IMR-90 (cell line): ENCODE measurements at regions not wholly inside any gene's neighbourhood (a gene's known extent, or its start where the extent isn't known, plus 50 kb on each side); places are given as distances from the start of the nearest gene placed in this dataset.

Experiments
- ATAC-seq: fragments of 200-7000 bp; cut with Tn5 transposase; 2 replicates; pipeline ENCODE4 v1.9.1; 2020; ENCODE audit warnings: low read depth, mild to moderate bottlenecking, moderate library complexity
- BruUV-seq: library from RNA; stranded (reverse); fragments of 400-500 nt; replicated peaks from 2 replicates; lab custom pipeline; 2021; lab: Mats Ljungman, UMichigan
- CTCF ChIA-PET: fragments of 300-600 bp; formaldehyde crosslinking; extraction: SDS; loops from one replicate; lab custom pipeline; 2021; ENCODE audit warnings: antibody characterized with exemption; lab: Yijun Ruan, JAX
- POLR2A ChIA-PET: fragments of 300-600 bp; sonication (Branson Sonifier 250); formaldehyde crosslinking; loops from one replicate; lab custom pipeline; 2022; ENCODE audit warnings: antibody characterized with exemption; ENCODE audit not compliant: unreplicated experiment; lab: Charles Lee
- DNase-seq: peaks from one replicate; pipeline ENCODE4 v3.0.0; 2013
- H2AFZ ChIP-seq: replicated peaks from 2 replicates; pipeline ENCODE3; 2013; ENCODE audit warnings: low read length, mild to moderate bottlenecking; ENCODE audit not compliant: poor library complexity
- H2AK5ac ChIP-seq: 2 replicates; pipeline ENCODE4 v1.6.1; 2013; ENCODE audit warnings: low read depth, low read length, inconsistent platforms
- H2AK9ac ChIP-seq: replicated peaks from 2 replicates; pipeline ENCODE3; 2013; ENCODE audit warnings: mild to moderate bottlenecking, low read depth, low read length, moderate library complexity; ENCODE audit not compliant: poor library complexity
- H2BK120ac ChIP-seq: 2 replicates; pipeline ENCODE4 v1.6.1; 2013; ENCODE audit warnings: low read depth, low read length, inconsistent platforms
- H2BK15ac ChIP-seq: 3 replicates; pipeline ENCODE4 v1.6.1; 2013; ENCODE audit warnings: low read depth, low read length, inconsistent platforms
- H2BK20ac ChIP-seq: 2 replicates; pipeline ENCODE4 v1.6.1; 2013; ENCODE audit warnings: low read depth, mild to moderate bottlenecking, inconsistent platforms, low read length, moderate library complexity
- H2BK5ac ChIP-seq: 2 replicates; pipeline ENCODE4 v1.6.1; 2013; ENCODE audit warnings: mild to moderate bottlenecking, low read depth, low read length, inconsistent platforms; ENCODE audit not compliant: poor library complexity, severe bottlenecking
- H3K14ac ChIP-seq: replicated peaks from 2 replicates; pipeline ENCODE4 v1.6.1; 2013; ENCODE audit warnings: low read depth, low read length, inconsistent platforms
- H3K18ac ChIP-seq: 2 replicates; pipeline ENCODE4 v1.6.1; 2013; ENCODE audit warnings: low read depth, low read length, control low read depth
- H3K23ac ChIP-seq: 2 replicates; pipeline ENCODE4 v1.6.1; 2013; ENCODE audit warnings: low read depth, low read length, inconsistent platforms
- H3K27ac ChIP-seq: 2 replicates; pipeline ENCODE4 v1.5.1; 2013; ENCODE audit warnings: mild to moderate bottlenecking, control low read depth, low read length; ENCODE audit not compliant: insufficient read depth
- H3K27me3 ChIP-seq: 2 replicates; pipeline ENCODE4 v1.6.1; 2013; ENCODE audit warnings: low read length; ENCODE audit not compliant: control insufficient read depth, insufficient read depth
- H3K36me3 ChIP-seq: 2 replicates; pipeline ENCODE4 v1.6.1; 2013; ENCODE audit warnings: low read length, mixed read lengths; ENCODE audit not compliant: control insufficient read depth, insufficient read depth
- H3K4ac ChIP-seq: 2 replicates; pipeline ENCODE4 v1.6.1; 2013; ENCODE audit warnings: low read depth, low read length, inconsistent platforms
- H3K4me1 ChIP-seq: 2 replicates; pipeline ENCODE4 v1.6.1; 2013; ENCODE audit warnings: low read length, mixed read lengths; ENCODE audit not compliant: control insufficient read depth, insufficient read depth
- H3K4me2 ChIP-seq: 2 replicates; pipeline ENCODE4 v1.6.1; 2013; ENCODE audit warnings: low read depth, mild to moderate bottlenecking, control low read depth, low read length, moderate library complexity
- H3K4me3 ChIP-seq: 2 replicates; pipeline ENCODE4 v1.5.1; 2013; ENCODE audit warnings: low read depth, mild to moderate bottlenecking, control low read depth, low read length, moderate library complexity; ENCODE audit not compliant: insufficient read depth
- H3K56ac ChIP-seq: 2 replicates; pipeline ENCODE4 v1.6.1; 2013; ENCODE audit warnings: low read length, inconsistent platforms; ENCODE audit not compliant: insufficient read depth; ENCODE audit errors: extremely low read depth
- H3K79me1 ChIP-seq, 2 experiments: 2 replicates each; pipeline ENCODE4 v1.6.1; 2013; ENCODE audit warnings: low read length in 2 of 2, inconsistent platforms in 1 of 2, low read depth in 1 of 2
- H3K9ac ChIP-seq: 2 replicates; pipeline ENCODE4 v1.6.1; 2013; ENCODE audit warnings: low read depth, low read length, control low read depth
- H3K9me1 ChIP-seq: 2 replicates; pipeline ENCODE4 v1.6.1; 2013; ENCODE audit warnings: low read length, inconsistent platforms; ENCODE audit not compliant: insufficient read depth
- H3K9me3 ChIP-seq: 2 replicates; pipeline ENCODE4 v1.6.1; 2013; ENCODE audit warnings: low read length; ENCODE audit not compliant: control insufficient read depth, insufficient read depth
- H4K20me1 ChIP-seq: 2 replicates; pipeline ENCODE4 v1.6.1; 2013; ENCODE audit warnings: low read length, inconsistent platforms; ENCODE audit not compliant: insufficient read depth
- H4K5ac ChIP-seq: 2 replicates; pipeline ENCODE4 v1.6.1; 2013; ENCODE audit warnings: mild to moderate bottlenecking, low read depth, low read length, control low read depth
- H4K8ac ChIP-seq, 2 experiments: 2 replicates each; pipeline ENCODE4 v1.6.1; 2013; ENCODE audit warnings: low read depth in 2 of 2, low read length in 2 of 2, control low read depth in 1 of 2, inconsistent platforms in 1 of 2
- H4K91ac ChIP-seq: 2 replicates; pipeline ENCODE4 v1.6.1; 2013; ENCODE audit warnings: low read depth, low read length, inconsistent platforms; ENCODE audit not compliant: insufficient read depth
- CEBPB ChIP-seq: IDR thresholded peaks from 2 replicates; pipeline ENCODE4 v1.6.1; 2012; ENCODE audit warnings: low read depth, low read length, improper control_type of control experiment
- MAFK ChIP-seq: IDR thresholded peaks from 2 replicates; pipeline ENCODE4 v1.6.1; 2012; ENCODE audit warnings: low read depth, low read length, improper control_type of control experiment
- POLR2A ChIP-seq: IDR thresholded peaks from 2 replicates; pipeline ENCODE4 v1.6.1; 2012; ENCODE audit warnings: mild to moderate bottlenecking, low read depth, low read length
- WGBS, 2 experiments: methylation state at CpG; one replicate each; pipeline versions ENCODE4 v1.1.5 to v1.1.7; 2013; ENCODE audit warnings: missing lambda C conversion rate in 2 of 2; ENCODE audit not compliant: insufficient read length in 1 of 2; ENCODE audit errors: extremely low coverage in 2 of 2; 5-methylcytosine and 5-hydroxymethylcytosine counted together
- dilution Hi-C: fragments of 300-500 bp; cut with HindIII; formaldehyde crosslinking; loops from one replicate; pipeline ENCODE4 v1.14.3; 2018; ENCODE audit warnings: low sequenced_read_pairs; ENCODE audit not compliant: unreplicated experiment
- in situ Hi-C: fragments of 300-500 bp; cut with MboI; formaldehyde crosslinking; loops from 3 replicates; pipeline ENCODE4 v1.14.3; 2019; ENCODE audit warnings: low sequenced_read_pairs, inconsistent platforms, mixed read lengths
- intact Hi-C: fragments of 100-400 bp; cut with micrococcal nuclease; formaldehyde crosslinking; loops from 2 replicates; pipeline ENCODE4 v1.10.0; 2022

DNA sequence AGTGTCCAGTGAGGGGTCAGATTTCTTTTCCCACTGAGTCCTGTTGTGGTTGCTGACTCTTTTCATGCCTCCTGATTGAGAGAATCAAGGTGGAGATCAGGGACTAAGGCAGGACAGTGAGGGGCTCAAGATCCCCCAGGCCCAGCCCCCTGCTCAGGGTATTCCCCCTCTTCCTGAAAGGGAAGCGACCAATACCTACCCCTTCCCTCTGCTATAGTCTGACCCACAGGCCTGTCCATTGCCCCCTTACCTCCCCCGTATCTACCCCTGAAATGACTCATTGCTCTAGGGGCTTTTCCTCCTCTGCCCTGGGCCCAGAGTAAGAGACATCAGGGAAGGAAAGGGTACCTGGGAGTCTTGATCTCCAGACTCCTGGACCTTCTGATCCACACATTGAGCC lies 1320.5 kb downstream of the UQCRFS1 start:
- Histone ChIP-seq H3K4me2 (no peak overlapping the region), H2AK9ac (no peak overlapping the region), H2BK5ac (no peak overlapping the region), H3K9me1 (no peaks in the 10 kb centered on the region), H3K9me3 (peaks cover 55% of the 10 kb centered on the region), H2BK15ac (no peak overlapping the region), H3K27me3 (no peaks in the 10 kb centered on the region), H2BK20ac (no peak overlapping the region), H3K4me1 (no peaks in the 10 kb centered on the region), H4K20me1 (no peaks in the 10 kb centered on the region), H4K91ac (no peak overlapping the region), H3K4me3 (no peak overlapping the region), H3K14ac (no peak overlapping the region), H3K27ac (no peak overlapping the region), H3K56ac (no peak overlapping the region), H3K23ac (no peak overlapping the region), H3K36me3 (no peaks in the 10 kb centered on the region), H2BK120ac (no peak overlapping the region), H3K4ac (no peak overlapping the region), H4K5ac (no peak overlapping the region), H3K79me1 (no peaks in the 10 kb centered on the region), H4K8ac (no peak overlapping the region), H3K18ac (no peak overlapping the region), H2AK5ac (no peak overlapping the region), H2AFZ (no peak overlapping the region), H3K9ac (no peak overlapping the region)
- no peak for TF ChIP-seq POLR2A
- no peak for TF ChIP-seq MAFK
- TF ChIP-seq CEBPB, result no peak
- in situ Hi-C loops (no loop called here), dilution Hi-C loops (no loop called here), intact Hi-C loops (no loop called here)
- ChIA-PET CTCF (no interaction called here), POLR2A (no interaction called here)
- no CpG with 5 or more reads among the region's 2 CpGs for WGBS, 2 experiments
- no TSS peak for BruUV-seq
- no peak for ATAC-seq
- DNase-seq, result no peak
